Breast epithelium (tissue), 4 donors: ENCODE measurements at regions not wholly inside any gene's neighbourhood (a gene's known extent, or its start where the extent isn't known, plus 50 kb on each side); places are given as distances from the start of the nearest gene placed in this dataset.

Experiments used
- DNase-seq, 2 donors: peaks; one replicate each; pipeline ENCODE4 v3.0.0-alpha.2; 2019; ENCODE audit warnings: low spot score in 2 of 2
- H3K27ac ChIP-seq, 2 donors: fragments of 200-600 bp; sonication (generic) in 1 of 2; one replicate each; pipeline ENCODE4 v1.5.1; 2016 to 2019; ENCODE audit warnings: mild to moderate bottlenecking in 1 of 2
- H3K27me3 ChIP-seq, 2 donors: fragments of 200-600 bp; sonication (generic) in 1 of 2; one replicate each; pipeline versions ENCODE4 v1.5.1 to v1.6.0; 2017 to 2019; ENCODE audit warnings: control low read depth in 1 of 2, mild to moderate bottlenecking in 1 of 2
- H3K36me3 ChIP-seq: fragments of 200-600 bp; one replicate; pipeline ENCODE4 v1.5.1; 2019
- H3K4me1 ChIP-seq, 2 donors: fragments of 200-600 bp; sonication (generic); one replicate each; pipeline ENCODE4 v1.5.1; 2016 to 2019; ENCODE audit warnings: control low read depth in 1 of 2
- H3K4me3 ChIP-seq, 3 donors: fragments of 200-600 bp; sonication (generic); 1 replicate in 2 of 3; 2 replicates in 1 of 3; pipeline ENCODE4 v1.5.1; 2016 to 2019; ENCODE audit warnings: mild to moderate bottlenecking in 3 of 3, moderate library complexity in 2 of 3
- H3K9me3 ChIP-seq, 2 donors: fragments of 200-600 bp; sonication (generic) in 1 of 2; one replicate each; pipeline ENCODE4 v1.5.1; 2016 to 2019; ENCODE audit warnings: control low read depth in 1 of 2
- POLR2A ChIP-seq: fragments of 450-650 bp; IDR thresholded peaks from one replicate; pipeline ENCODE4 v1.6.1; 2016; ENCODE audit warnings: antibody characterized with exemption, mild to moderate bottlenecking, moderate library complexity
- POLR2AphosphoS5 ChIP-seq, 3 donors: sonication (generic); formaldehyde crosslinking; IDR thresholded peaks; one replicate each; pipeline ENCODE4 v1.6.1; 2017; ENCODE audit warnings: antibody characterized with exemption in 3 of 3
- intact Hi-C: fragments of 100-400 bp; cut with DNase I; formaldehyde crosslinking; loops from one replicate; pipeline ENCODE4 v1.15.1; 2023; ENCODE audit warnings: low total_unique reads
- TF ChIP-seq, protein P1 (sequence below), 3 donors: fragments of 450-650 bp; IDR thresholded peaks; one replicate each; pipeline ENCODE4 v1.5.1; 2016 to 2017; ENCODE audit warnings: antibody characterized with exemption in 3 of 3, mild to moderate bottlenecking in 3 of 3, moderate library complexity in 3 of 3

DNA sequence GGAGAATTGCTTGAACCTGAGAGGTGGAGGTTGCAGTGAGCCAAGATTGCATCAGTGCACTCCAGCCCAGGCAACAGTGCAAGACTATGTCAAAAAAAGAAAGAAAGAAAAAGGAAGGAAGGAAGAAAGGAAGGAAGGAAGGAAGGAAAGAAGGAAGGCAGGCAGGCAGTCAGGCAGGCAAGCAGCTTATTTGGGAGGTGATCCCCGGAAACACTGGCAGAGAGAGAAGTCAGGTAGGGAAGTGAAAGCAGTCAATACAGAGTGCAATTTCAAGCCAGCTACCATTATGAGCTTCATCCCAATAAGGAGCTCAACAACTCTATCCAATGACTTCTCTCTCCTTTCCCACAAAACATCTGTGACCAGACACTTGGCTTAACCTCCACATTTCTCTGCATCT, 83.0 kb upstream of the TBC1D3K start:
- H3K36me3 ChIP-seq, result no peaks in the 10 kb centered on the region
- no peak for DNase-seq
- H3K9me3 ChIP-seq, result no peaks in the 10 kb centered on the region
- no peaks in the 10 kb centered on the region for H3K4me1 ChIP-seq
- H3K27me3 ChIP-seq, result peaks cover 0 to 25% of the 10 kb centered on the region in 2 donors
- TF ChIP-seq POLR2A (no peak), POLR2AphosphoS5 (IDR thresholded peaks at IDR 0.05) (no peak)
- TF ChIP-seq, protein P1, sequence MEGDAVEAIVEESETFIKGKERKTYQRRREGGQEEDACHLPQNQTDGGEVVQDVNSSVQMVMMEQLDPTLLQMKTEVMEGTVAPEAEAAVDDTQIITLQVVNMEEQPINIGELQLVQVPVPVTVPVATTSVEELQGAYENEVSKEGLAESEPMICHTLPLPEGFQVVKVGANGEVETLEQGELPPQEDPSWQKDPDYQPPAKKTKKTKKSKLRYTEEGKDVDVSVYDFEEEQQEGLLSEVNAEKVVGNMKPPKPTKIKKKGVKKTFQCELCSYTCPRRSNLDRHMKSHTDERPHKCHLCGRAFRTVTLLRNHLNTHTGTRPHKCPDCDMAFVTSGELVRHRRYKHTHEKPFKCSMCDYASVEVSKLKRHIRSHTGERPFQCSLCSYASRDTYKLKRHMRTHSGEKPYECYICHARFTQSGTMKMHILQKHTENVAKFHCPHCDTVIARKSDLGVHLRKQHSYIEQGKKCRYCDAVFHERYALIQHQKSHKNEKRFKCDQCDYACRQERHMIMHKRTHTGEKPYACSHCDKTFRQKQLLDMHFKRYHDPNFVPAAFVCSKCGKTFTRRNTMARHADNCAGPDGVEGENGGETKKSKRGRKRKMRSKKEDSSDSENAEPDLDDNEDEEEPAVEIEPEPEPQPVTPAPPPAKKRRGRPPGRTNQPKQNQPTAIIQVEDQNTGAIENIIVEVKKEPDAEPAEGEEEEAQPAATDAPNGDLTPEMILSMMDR (IDR thresholded peaks at IDR 0.05), result no peak
- no peak overlapping the region for H3K27ac ChIP-seq
- no peak overlapping the region for H3K4me3 ChIP-seq
- intact Hi-C loops, result no loop called here

DNA sequence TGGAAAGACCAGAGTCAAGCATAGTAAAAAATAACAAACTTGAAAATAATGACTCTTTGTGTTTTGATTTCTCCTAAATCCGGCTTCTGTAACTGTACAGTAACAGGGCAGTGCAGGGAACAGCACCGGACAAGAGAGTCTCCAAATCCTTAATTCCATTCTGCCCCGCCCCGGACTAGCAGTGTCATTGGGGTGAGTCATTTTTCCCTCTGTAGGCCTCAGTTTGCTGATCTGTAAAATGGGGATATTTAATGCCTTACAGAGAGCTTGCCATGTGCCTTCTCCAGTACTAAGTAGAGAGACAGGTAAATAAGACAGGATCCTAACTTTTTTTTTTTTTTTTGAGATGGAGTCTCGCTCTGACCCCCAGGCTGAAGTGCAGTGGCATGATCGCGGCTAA, 83.6 kb upstream of the TBC1D3K start:
- Histone ChIP-seq H3K4me1 (no peaks in the 10 kb centered on the region), H3K9me3 (no peaks in the 10 kb centered on the region), H3K27me3 (peaks cover 0 to 25% of the 10 kb centered on the region in 2 donors), H3K36me3 (no peaks in the 10 kb centered on the region), H3K4me3 (no peak overlapping the region), H3K27ac (no peak overlapping the region)
- intact Hi-C loops, result no loop called here
- TF ChIP-seq POLR2AphosphoS5 (IDR thresholded peaks at IDR 0.05) (no peak), POLR2A (no peak)
- TF ChIP-seq, protein P1 (IDR thresholded peaks at IDR 0.05), result no peak
- no peak for DNase-seq

DNA sequence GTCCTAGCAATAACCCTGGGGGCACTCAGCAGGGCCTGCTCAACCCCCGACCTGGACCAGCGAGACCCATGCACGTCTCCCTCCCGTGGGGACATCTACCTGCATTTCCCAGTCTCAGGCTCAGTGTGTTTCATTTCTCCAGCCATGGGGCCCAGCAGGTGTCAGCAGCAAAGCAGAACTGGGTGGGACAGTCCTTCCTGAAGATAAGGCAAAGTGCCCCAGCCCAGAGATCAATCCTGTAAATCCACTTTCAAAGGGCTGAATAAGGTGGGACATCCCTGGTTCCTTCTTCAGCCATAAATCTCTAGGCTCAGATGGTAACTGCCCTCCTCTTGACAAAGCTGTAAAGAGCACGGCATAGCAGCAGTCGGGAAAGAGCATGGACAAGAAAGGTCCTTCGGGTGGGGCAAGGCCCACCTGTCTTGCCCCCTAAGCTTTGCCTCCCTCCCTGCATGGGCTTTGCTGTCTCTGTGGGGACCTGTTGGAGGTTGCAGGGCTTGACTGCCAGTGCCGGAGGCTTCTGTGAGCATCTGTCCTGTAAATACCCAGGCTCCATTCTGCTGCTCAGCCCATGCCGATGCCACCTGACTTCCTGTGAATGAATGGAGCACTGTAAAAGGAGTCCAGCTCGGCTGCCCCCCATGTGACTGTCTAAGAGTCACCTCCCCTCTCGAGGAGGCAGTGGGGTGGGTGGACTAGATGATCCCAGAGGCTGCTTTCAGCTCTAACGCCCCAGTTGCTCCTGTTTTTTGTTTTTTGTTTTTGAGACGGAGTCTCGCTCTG, 84.8 kb upstream of the TBC1D3K start:
- no peak overlapping the region for H3K27ac ChIP-seq
- TF ChIP-seq POLR2AphosphoS5 (IDR thresholded peaks at IDR 0.05) (no peak), POLR2A (no peak)
- TF ChIP-seq, protein P1 (IDR thresholded peaks at IDR 0.05), result no peak
- DNase-seq, result no peak
- no peak overlapping the region for H3K4me3 ChIP-seq
- H3K4me1 ChIP-seq, result no peaks in the 10 kb centered on the region
- intact Hi-C loops, result no loop called here
- H3K27me3 ChIP-seq, result peaks cover 0 to 19% of the 10 kb centered on the region in 2 donors
- H3K9me3 ChIP-seq, result no peaks in the 10 kb centered on the region
- H3K36me3 ChIP-seq, result no peaks in the 10 kb centered on the region

DNA sequence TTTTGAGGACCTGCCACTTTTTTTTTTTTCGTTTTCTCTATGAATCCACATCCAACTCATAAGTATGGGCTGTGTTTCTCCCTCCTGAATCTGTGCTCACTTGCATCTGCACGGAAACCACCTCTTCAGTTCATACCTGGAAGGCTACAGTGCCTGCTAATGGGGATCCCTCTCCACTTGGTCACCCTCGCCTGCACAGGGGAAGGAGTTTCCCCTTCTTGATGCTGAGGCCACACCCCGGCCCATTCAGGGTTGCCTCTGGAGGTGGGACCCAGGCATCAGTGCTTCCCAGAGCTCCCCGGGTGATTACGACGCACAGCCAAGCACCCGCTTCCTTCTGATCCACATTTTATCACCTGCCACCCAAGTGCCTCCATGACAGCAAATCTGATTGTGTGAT, 85.9 kb upstream of the TBC1D3K start:
- H3K4me3 ChIP-seq, result no peak overlapping the region
- no peaks in the 10 kb centered on the region for H3K4me1 ChIP-seq
- H3K27me3 ChIP-seq, result peaks cover 0 to 15% of the 10 kb centered on the region in 2 donors
- intact Hi-C loops, result no loop called here
- no peak overlapping the region for H3K27ac ChIP-seq
- TF ChIP-seq POLR2A (no peak), POLR2AphosphoS5 (IDR thresholded peaks at IDR 0.05) (no peak)
- TF ChIP-seq, protein P1 (IDR thresholded peaks at IDR 0.05), result no peak
- H3K9me3 ChIP-seq, result no peaks in the 10 kb centered on the region
- no peak for DNase-seq
- no peaks in the 10 kb centered on the region for H3K36me3 ChIP-seq

DNA sequence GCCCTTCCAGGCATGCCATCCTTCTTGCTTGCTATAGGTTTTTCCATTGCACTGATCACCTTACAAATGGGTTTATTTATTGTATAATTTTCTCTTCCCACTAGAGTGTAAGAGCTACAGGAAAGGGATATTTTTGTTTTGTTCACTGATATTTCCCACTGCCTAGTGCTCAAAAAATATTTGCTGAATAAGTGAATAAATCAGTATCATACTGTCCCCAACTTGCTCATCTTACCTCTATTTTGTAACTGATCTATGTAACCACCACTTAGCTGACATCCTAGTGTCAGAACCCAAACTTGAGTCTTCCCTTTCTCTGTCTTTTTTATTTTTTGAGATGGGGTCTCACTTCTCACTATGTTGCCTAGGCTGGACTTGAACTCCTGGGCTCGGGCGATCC, 87.6 kb upstream of the TBC1D3K start:
- Histone ChIP-seq H3K27ac (no peak overlapping the region), H3K36me3 (no peaks in the 10 kb centered on the region), H3K27me3 (peaks cover 0 to 15% of the 10 kb centered on the region in 2 donors), H3K9me3 (no peaks in the 10 kb centered on the region), H3K4me1 (no peaks in the 10 kb centered on the region), H3K4me3 (no peak overlapping the region)
- intact Hi-C loops, result no loop called here
- DNase-seq, result no peak
- TF ChIP-seq POLR2AphosphoS5 (IDR thresholded peaks at IDR 0.05), result no peak
- TF ChIP-seq, protein P1 (IDR thresholded peaks at IDR 0.05), result no peak
- TF ChIP-seq POLR2A, result no peak
